K562 (cell line): ENCODE measurements at regions not wholly inside any gene's neighbourhood (a gene's known extent, or its start where the extent isn't known, plus 50 kb on each side); places are given as distances from the start of the nearest gene placed in this dataset.

Experiments
- ATAC-seq: fragments of 200-7000 bp; cut with Tn5 transposase; 3 replicates; pipeline ENCODE4 v1.9.1; 2020; ENCODE audit warnings: moderate library complexity
- BruUV-seq: library from RNA; stranded (reverse); fragments of 400-500 nt; replicated peaks from 2 replicates; lab custom pipeline; 2021; lab: Mats Ljungman, UMichigan
- CTCF ChIA-PET: fragments of 300-600 bp; formaldehyde crosslinking; extraction: SDS; loops from one replicate; lab custom pipeline; 2021; ENCODE audit warnings: low intra/inter-chr PET ratio; lab: Yijun Ruan, JAX
- POLR2A ChIA-PET: fragments of 300-600, 350-650 bp; sonication (Branson Sonifier 250); formaldehyde crosslinking; extraction: SDS; loops from one replicate; lab custom pipeline; 2021; ENCODE audit warnings: antibody characterized with exemption, inconsistent platforms; lab: Yijun Ruan, JAX
- DNase-seq, 4 experiments: peaks; one replicate each; pipeline versions ENCODE4 v3.0.0 to v3.0.0-alpha.2; 2011 to 2018; ENCODE audit warnings: low spot score in 3 of 4, mixed read lengths in 3 of 4; ENCODE audit errors: extremely low read depth in 1 of 4
- FAIRE-seq: peaks from 2 replicates; lab custom pipeline; 2011; peaks lifted over from hg19 to GRCh38; lab: Jason Lieb, UNC
- H2AFZ ChIP-seq: 2 replicates; pipeline ENCODE4 v1.6.0; 2011; ENCODE audit warnings: low read depth, low read length, control low read depth, inconsistent platforms
- H3K27ac ChIP-seq: fragments of 200-600 bp; 3 replicates; pipeline ENCODE4 v1.8.0; 2011; ENCODE audit warnings: low read depth, mild to moderate bottlenecking, control low read depth, inconsistent platforms, low read length, moderate library complexity, mixed read lengths; ENCODE audit errors: extremely low read depth
- H3K27me3 ChIP-seq, 2 experiments: fragments of 300-600 bp in 1 of 2; 2 replicates in 1 of 2; 3 replicates in 1 of 2; pipeline versions ENCODE4 v1.6.0 to v1.8.0; 2011; ENCODE audit warnings: inconsistent platforms in 2 of 2, low read length in 2 of 2, mild to moderate bottlenecking in 1 of 2, mixed read lengths in 1 of 2, moderate library complexity in 1 of 2; ENCODE audit not compliant: control insufficient read depth in 2 of 2, insufficient read depth in 2 of 2
- H3K36me3 ChIP-seq: fragments of 300-600 bp; 3 replicates; pipeline ENCODE4 v1.8.0; 2011; ENCODE audit warnings: mild to moderate bottlenecking, low read length, inconsistent platforms; ENCODE audit not compliant: control insufficient read depth, insufficient read depth
- H3K4me1 ChIP-seq, 2 experiments: fragments of 200-600 bp in 1 of 2; replicated peaks in 1 of 2; 2 replicates in 1 of 2; 3 replicates in 1 of 2; pipeline versions ENCODE4 v1.5.1 to v1.8.0; 2011; ENCODE audit warnings: inconsistent platforms in 2 of 2, low read length in 2 of 2, mild to moderate bottlenecking in 1 of 2, mixed read lengths in 1 of 2, moderate library complexity in 1 of 2; ENCODE audit not compliant: control insufficient read depth in 2 of 2, insufficient read depth in 2 of 2
- H3K4me2 ChIP-seq: 2 replicates; pipeline ENCODE4 v1.6.1; 2011; ENCODE audit warnings: low read length, control low read depth, inconsistent platforms, mixed read lengths; ENCODE audit not compliant: insufficient read depth
- H3K4me3 ChIP-seq: fragments of 200-600 bp; sonication (generic), shearing (Covaris generic); 2 replicates; pipeline ENCODE4 v1.5.1; 2016; ENCODE audit warnings: control low read depth, inconsistent platforms
- H3K79me2 ChIP-seq: fragments of 200-600 bp; 3 replicates; pipeline ENCODE4 v1.8.0; 2011; ENCODE audit warnings: low read length, inconsistent platforms; ENCODE audit not compliant: control insufficient read depth, insufficient read depth
- H3K9ac ChIP-seq, 2 experiments: 2 replicates each; pipeline versions ENCODE4 v1.6.0 to v1.6.1; 2011; ENCODE audit warnings: low read depth in 2 of 2, low read length in 2 of 2, control low read depth in 1 of 2, inconsistent platforms in 1 of 2, mild to moderate bottlenecking in 1 of 2, mixed read lengths in 1 of 2; ENCODE audit not compliant: insufficient read depth in 1 of 2
- H3K9me1 ChIP-seq: one replicate; pipeline ENCODE4 v1.6.0; 2011; ENCODE audit warnings: inconsistent platforms, mild to moderate bottlenecking, low read length, moderate library complexity; ENCODE audit not compliant: control insufficient read depth, insufficient read depth
- H3K9me3 ChIP-seq: replicated peaks from 2 replicates; pipeline ENCODE4 v1.5.1; 2011; ENCODE audit warnings: low read depth, low read length, inconsistent platforms; ENCODE audit not compliant: control insufficient read depth, insufficient read depth
- H4K20me1 ChIP-seq: replicated peaks from 2 replicates; pipeline ENCODE4 v1.6.1; 2011; ENCODE audit warnings: low read length, inconsistent platforms, mixed read lengths; ENCODE audit not compliant: control insufficient read depth, insufficient read depth
- E4F1 ChIP-seq: fragments of 250-450 bp; sonication (Bioruptor Pico); IDR thresholded peaks from 2 replicates; pipeline ENCODE4 v1.5.0; 2021; ENCODE audit warnings: mild to moderate bottlenecking, borderline replicate concordance
- HDAC8 ChIP-seq: fragments of 450-650 bp; IDR thresholded peaks from 2 replicates; pipeline ENCODE4 v1.6.1; 2016; ENCODE audit warnings: mild to moderate bottlenecking, missing genetic modification characterization, moderate library complexity, missing compliant biosample characterization
- THRA ChIP-seq: fragments of 450-650 bp; IDR thresholded peaks from 2 replicates; pipeline ENCODE4 v1.6.1; 2017; ENCODE audit warnings: mild to moderate bottlenecking, moderate library complexity
- THRB ChIP-seq: fragments of 450-650 bp; formaldehyde crosslinking; conservative IDR thresholded peaks from 2 replicates; pipeline ENCODE4 v1.4.0; 2022; ENCODE audit warnings: mild to moderate bottlenecking, missing genetic modification characterization
- ZNF146 ChIP-seq: IDR thresholded peaks from one replicate; pipeline ENCODE4 v1.6.1; 2018; ENCODE audit warnings: missing compliant biosample characterization; ENCODE audit not compliant: unreplicated experiment
- ZNF318 ChIP-seq, 2 experiments: fragments of 450-650 bp; IDR thresholded peaks; 2 replicates each; pipeline ENCODE4 v1.6.1; 2016; ENCODE audit warnings: mild to moderate bottlenecking in 2 of 2, borderline replicate concordance in 1 of 2, low read depth in 1 of 2, moderate library complexity in 1 of 2
- WGBS: fragments of 100-300 bp; shearing (Covaris generic); methylation state at CpG from one replicate; pipeline ENCODE4 v1.1.6; 2016; ENCODE audit warnings: low coverage, mixed read lengths; ENCODE audit not compliant: insufficient coverage; ENCODE audit errors: missing lambda C conversion rate; 5-methylcytosine and 5-hydroxymethylcytosine counted together
- in situ Hi-C: fragments of 300-500 bp; cut with MboI; formaldehyde crosslinking; loops from 4 replicates; pipeline ENCODE4 v1.15.0; 2018; ENCODE audit warnings: inconsistent platforms, mixed read lengths
- intact Hi-C: fragments of 100-400 bp; cut with micrococcal nuclease; formaldehyde crosslinking; loops from 2 replicates; pipeline ENCODE4 v1.14.2; 2022

- H3K79me2 ChIP-seq = no peaks in the 10 kb centered on the region
- ChIA-PET POLR2A (no interaction called here), CTCF (no interaction called here)
- in situ Hi-C loops = no loop called here
- no peak overlapping the region for H3K4me2 ChIP-seq
- ATAC-seq (no peak), FAIRE-seq (no peak), DNase-seq (no peak)
- no peaks in the 10 kb centered on the region for H3K36me3 ChIP-seq
- H3K27ac ChIP-seq = no peak overlapping the region
- H3K9ac ChIP-seq = no peak overlapping the region
- no peaks in the 10 kb centered on the region for H4K20me1 ChIP-seq
- no TSS peak for BruUV-seq
- WGBS = 0% methylated on average over 5 of the region's 5 CpGs
- no peak overlapping the region for H3K4me3 ChIP-seq
- no peak overlapping the region for H2AFZ ChIP-seq
- H3K9me1 ChIP-seq = no peaks in the 10 kb centered on the region
- intact Hi-C loops = no loop called here
- H3K4me1 ChIP-seq = no peaks in the 10 kb centered on the region
- no peaks in the 10 kb centered on the region for H3K27me3 ChIP-seq
- H3K9me3 ChIP-seq = no peaks in the 10 kb centered on the region
- no peak for TF ChIP-seq ZNF318 (IDR thresholded peaks at IDR 0.05; ENCODE audit: borderline replicate concordance in 1 of 2, low read depth in 1 of 2)
- no peak for TF ChIP-seq THRB
- no peak for TF ChIP-seq ZNF146
- TF ChIP-seq E4F1 (CRISPR knock-in tag) = no peak
- TF ChIP-seq HDAC8 (tag) = no peak
- no peak for TF ChIP-seq THRA
These were observed 205.7 kb downstream of the FAT4 start for GRCh38 chr4:125520258-125520990.
